ENCODE measurements at regions not wholly inside any gene's neighbourhood (a gene's known extent, or its start where the extent isn't known, plus 50 kb on each side); places are given as distances from the start of the nearest gene placed in this dataset.

GRCh38 chr17:79478051-79478461, 132.8 kb downstream of the RBFOX3 start:
- TF ChIP-seq USF1 (IDR thresholded peaks at IDR 0.05) (no peak), TEAD4 (IDR thresholded peaks at IDR 0.05) (no peak), TCF12 (IDR thresholded peaks at IDR 0.05; ENCODE audit: low read depth) (no peak), EP300 (IDR thresholded peaks at IDR 0.05; ENCODE audit: borderline replicate concordance) (no peak), RAD21 (IDR thresholded peaks at IDR 0.05; ENCODE audit: low read depth) (no peak), CEBPB (IDR thresholded peaks at IDR 0.05) (no peak), YY1 (IDR thresholded peaks at IDR 0.05; ENCODE audit: low read depth) (no peak), TAF1 (IDR thresholded peaks at IDR 0.05; ENCODE audit: low read depth) (no peak), ZBTB7A (IDR thresholded peaks at IDR 0.05; ENCODE audit: low read depth) (no peak), FOXM1 (IDR thresholded peaks at IDR 0.05; ENCODE audit: borderline replicate concordance, low read depth) (no peak), REST (IDR thresholded peaks at IDR 0.05; ENCODE audit: low read depth) (no peak)

- no peak for TF ChIP-seq ZBTB7A (IDR thresholded peaks at IDR 0.05; ENCODE audit: low read depth)
- no peak for TF ChIP-seq CREB1 (IDR thresholded peaks at IDR 0.05; ENCODE audit: low read depth)
- TF ChIP-seq TCF12 (IDR thresholded peaks at IDR 0.05; ENCODE audit: low read depth), result no peak
- no peak for TF ChIP-seq REST (IDR thresholded peaks at IDR 0.05; ENCODE audit: low read depth)
- TF ChIP-seq MAX (IDR thresholded peaks at IDR 0.05), result no peak
Observed at GRCh38 chr17:79476074-79476652, 134.7 kb downstream of the RBFOX3 start.

GRCh38 chr17:79473876-79474440, 136.9 kb downstream of the RBFOX3 start:
- no peak for TF ChIP-seq TAF1 (IDR thresholded peaks at IDR 0.05; ENCODE audit: low read depth)
- no peak for TF ChIP-seq CEBPB (IDR thresholded peaks at IDR 0.05)
- TF ChIP-seq NFIC (IDR thresholded peaks at IDR 0.05), result no peak
- no peak for TF ChIP-seq EGR1 (IDR thresholded peaks at IDR 0.05)
- no peak for TF ChIP-seq TEAD4 (IDR thresholded peaks at IDR 0.05)
- TF ChIP-seq ZBTB7A (IDR thresholded peaks at IDR 0.05; ENCODE audit: low read depth), result no peak
- no peak for TF ChIP-seq USF1 (IDR thresholded peaks at IDR 0.05)
- no peak for TF ChIP-seq TCF12 (IDR thresholded peaks at IDR 0.05; ENCODE audit: low read depth)
- no peak for TF ChIP-seq MAX (IDR thresholded peaks at IDR 0.05)
- no peak for TF ChIP-seq YY1 (IDR thresholded peaks at IDR 0.05; ENCODE audit: low read depth)
- TF ChIP-seq RAD21 (IDR thresholded peaks at IDR 0.05; ENCODE audit: low read depth), result no peak
- TF ChIP-seq EP300 (IDR thresholded peaks at IDR 0.05; ENCODE audit: borderline replicate concordance), result no peak
- TF ChIP-seq REST (IDR thresholded peaks at IDR 0.05; ENCODE audit: low read depth), result no peak
- no peak for TF ChIP-seq FOXM1 (IDR thresholded peaks at IDR 0.05; ENCODE audit: borderline replicate concordance, low read depth)
- TF ChIP-seq CREB1 (IDR thresholded peaks at IDR 0.05; ENCODE audit: low read depth), result no peak

GRCh38 chr17:79473111-79473875, 137.6 kb downstream of the RBFOX3 start:
- TF ChIP-seq TCF12 (IDR thresholded peaks at IDR 0.05; ENCODE audit: low read depth) (no peak), CEBPB (IDR thresholded peaks at IDR 0.05) (no peak), USF1 (IDR thresholded peaks at IDR 0.05) (no peak), REST (IDR thresholded peaks at IDR 0.05; ENCODE audit: low read depth) (no peak), TAF1 (IDR thresholded peaks at IDR 0.05; ENCODE audit: low read depth) (no peak), EP300 (IDR thresholded peaks at IDR 0.05; ENCODE audit: borderline replicate concordance) (no peak), TEAD4 (IDR thresholded peaks at IDR 0.05) (no peak), RAD21 (IDR thresholded peaks at IDR 0.05; ENCODE audit: low read depth) (no peak), MAX (IDR thresholded peaks at IDR 0.05) (no peak), FOXM1 (IDR thresholded peaks at IDR 0.05; ENCODE audit: borderline replicate concordance, low read depth) (no peak)
